HG03045 (cell line): ENCODE measurements at regions not wholly inside any gene's neighbourhood (a gene's known extent, or its start where the extent isn't known, plus 50 kb on each side); places are given as distances from the start of the nearest gene placed in this dataset.
"Not testable (repeated sequence)": the region's sequence is repeated elsewhere in the genome, so short reads cannot be mapped to it uniquely, and the experiment has no call there.

ENCODE experiments used
- ATAC-seq: cut with Tn5 transposase; IDR thresholded peaks from one replicate; pipeline ENCODE4 v1.9.1; 2021; ENCODE audit warnings: mild to moderate bottlenecking, moderate library complexity; ENCODE audit not compliant: unreplicated experiment

DNA sequence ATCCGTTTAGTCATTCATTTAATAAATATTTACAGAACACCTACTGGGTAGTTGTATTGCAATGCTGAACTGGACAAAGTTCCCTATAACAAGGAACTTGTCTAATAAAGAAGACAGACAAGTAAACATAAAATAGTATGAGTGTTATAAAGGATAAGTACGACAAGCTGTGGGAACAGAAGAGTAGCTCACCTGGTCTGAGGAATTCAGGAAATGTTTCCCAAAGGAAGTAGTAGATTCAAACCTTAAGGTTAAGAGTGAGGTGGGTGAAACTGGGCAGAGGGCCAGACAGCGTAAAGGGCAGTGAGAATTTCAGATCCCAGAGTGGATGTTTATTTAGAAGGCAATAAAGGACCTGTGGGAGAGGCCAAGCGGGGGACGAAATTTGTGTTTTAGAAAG lies 72.3 kb upstream of the CD2AP start:
- ATAC-seq, result no peak

DNA sequence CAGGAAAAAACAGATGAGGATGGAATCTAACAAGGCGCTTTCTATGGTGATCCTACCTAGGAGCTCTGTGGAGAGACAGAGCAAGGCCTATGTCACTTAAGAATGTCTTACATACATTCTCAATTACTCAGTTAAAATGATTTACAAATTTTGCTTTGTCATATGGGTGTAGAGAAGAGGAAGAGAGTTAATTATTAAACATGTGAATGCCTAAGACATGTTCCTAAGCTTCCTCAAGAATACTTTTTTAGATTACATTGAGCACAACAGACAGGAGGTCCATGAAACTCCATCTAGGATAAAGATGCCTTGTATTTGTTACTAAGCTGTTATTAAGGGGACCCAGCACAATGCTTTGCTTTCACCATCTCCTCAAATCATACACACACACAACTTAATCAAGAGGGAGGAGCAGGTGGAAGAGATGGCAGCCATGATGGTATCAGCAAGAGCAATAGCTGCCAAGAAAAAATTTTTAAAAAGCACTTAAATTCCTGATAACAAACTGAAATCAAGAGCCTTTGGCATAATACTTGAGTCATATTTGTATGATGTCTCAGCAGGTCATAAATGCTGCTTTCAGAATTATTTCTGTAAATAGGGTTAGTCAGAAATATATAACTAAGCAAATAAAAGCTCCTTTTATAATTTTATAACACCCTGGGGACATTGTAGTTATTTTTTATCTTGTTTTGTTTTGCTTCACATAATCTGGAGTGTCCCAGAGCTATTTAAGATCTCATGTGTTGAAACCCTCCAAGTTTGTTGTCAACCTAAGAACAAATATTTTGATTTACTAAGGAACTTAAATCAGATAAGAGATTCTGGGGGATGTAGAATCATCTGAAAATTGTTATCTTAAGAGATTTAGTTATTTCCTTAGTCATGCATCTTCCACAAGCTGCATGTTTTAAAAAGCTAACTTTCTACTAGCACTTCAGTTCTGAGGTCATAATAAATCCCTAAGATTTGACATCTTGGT lies 70.0 kb upstream of the CD2AP start:
- ATAC-seq, result no peak

DNA sequence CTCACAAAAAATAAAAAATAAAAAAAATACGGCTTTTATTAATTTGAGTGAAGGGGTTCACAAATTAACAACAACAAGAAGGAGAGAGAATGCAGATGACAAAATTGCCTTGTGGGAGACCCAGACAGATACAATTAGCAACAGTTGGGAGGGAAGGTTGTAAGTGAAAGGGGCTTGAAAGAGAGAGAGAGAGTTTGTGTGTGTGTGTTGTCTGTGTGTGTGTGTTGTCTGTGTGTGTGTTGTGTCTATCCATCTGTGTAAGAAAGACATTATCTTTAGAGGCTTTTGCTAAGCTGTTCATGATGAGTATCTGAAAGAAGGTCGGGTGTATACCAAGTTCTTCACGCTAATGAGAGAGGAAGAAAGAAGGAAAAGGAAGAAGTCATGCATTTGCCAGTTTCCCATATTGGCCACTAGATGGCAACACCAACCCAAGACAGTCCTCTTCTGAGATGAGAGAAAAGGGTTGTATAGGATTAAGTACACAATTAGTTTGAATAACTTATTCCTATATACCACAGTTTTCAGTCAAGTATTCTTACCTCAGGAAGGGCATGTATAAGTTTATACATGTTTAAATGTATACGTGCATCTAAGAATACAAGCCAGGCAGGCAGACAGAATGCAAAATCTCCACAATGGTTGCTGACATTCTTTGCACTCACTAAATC lies 63.7 kb upstream of the CD2AP start:
- ATAC-seq, result peak; percentile 76

DNA sequence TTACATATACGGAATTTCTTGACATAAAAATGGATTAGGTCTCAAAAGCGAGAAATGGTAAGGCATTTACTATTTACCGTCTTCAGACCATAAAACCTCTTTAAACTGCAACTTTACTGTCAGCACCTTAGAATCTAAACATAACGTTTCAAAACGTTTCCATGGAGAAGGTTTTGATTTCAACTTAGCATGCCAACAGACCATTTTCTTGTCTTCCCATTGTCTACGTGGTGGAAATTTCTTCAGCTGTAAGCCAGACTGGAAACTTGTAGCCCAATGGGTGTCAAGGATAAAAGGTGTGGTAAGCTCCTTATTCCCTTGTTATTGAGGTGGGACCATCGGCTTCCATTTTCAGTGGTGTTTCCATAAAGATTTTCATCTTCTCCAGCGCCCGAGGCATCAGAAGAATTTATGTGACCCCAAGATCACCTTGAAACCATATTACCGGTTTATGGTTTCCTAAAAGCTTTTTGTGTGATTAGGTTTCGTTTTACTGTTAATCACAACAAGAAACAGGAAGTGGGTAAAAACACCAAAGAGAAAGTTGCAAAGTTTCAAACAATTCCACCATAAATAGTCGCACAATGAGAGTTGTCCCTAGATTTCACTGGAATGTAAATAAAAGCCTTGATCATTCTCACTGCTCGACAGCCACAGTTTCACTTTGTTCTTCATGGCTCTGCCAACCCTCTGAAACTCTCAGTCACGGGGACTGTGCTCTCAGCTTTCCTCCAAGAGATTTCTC lies 63.0 kb upstream of the CD2AP start:
- ATAC-seq, result peak; percentile 50

DNA sequence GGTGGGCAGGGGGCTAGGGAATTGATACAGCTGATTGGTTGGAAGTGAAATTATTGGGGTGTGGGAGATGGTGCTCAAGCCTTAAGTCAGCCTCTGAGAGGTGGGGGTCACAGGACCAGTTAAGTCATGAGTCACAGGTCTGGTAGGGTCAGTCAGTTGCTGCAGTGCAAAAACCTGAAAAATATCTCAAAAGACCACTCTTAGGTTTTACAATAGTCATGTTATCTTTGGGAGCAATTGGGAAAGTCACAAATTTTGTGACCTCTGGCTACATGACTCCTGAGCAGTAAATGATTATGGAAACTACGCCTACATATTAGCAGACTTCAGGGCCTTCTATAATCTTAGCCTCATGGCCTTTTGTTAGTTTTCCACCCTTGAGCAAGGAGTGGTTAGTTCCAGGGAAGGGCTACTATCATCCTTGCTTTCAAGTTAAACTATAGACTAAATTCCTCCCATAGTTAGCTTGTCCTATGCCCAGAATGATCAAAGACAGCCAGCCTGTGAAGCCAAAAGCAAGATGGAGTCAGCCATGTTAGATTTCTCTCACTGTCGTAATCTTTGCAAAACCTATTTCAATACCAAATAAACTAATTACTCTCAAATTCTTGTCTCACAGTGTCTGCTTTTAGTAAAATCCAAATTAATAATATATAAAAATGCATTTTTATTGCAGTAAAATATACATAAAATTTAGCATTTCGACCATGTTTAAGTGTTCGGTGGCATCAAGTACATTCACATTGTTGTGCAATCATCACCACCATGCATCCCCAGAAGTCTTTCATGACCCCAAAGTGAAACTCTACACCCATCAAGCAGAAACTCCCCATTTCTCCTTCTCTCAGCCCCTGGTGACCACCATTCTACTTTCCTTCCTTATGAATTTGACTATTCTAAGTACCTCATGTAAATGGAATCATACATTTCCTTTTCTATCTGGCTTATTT lies 60.9 kb upstream of the CD2AP start:
- ATAC-seq, result no peak

DNA sequence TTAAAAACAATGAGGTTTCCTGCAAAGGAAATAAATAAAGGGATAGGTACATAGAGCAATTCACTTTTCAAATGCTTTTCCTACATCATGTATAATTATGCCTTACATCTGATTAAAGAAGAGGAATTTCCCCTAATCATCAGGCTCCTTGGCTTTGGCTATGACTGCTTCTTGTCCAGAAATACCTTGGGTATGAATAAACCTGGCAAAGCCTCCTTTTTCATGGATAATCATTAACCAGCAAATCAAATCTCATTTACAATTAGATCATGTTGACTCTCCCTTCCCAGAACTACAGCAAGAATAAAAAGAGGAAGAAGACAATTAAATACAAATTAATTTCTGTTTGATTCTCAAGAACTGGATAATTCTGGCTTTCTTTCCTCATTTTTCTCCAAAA lies 58.0 kb upstream of the CD2AP start:
- no peak for ATAC-seq

DNA sequence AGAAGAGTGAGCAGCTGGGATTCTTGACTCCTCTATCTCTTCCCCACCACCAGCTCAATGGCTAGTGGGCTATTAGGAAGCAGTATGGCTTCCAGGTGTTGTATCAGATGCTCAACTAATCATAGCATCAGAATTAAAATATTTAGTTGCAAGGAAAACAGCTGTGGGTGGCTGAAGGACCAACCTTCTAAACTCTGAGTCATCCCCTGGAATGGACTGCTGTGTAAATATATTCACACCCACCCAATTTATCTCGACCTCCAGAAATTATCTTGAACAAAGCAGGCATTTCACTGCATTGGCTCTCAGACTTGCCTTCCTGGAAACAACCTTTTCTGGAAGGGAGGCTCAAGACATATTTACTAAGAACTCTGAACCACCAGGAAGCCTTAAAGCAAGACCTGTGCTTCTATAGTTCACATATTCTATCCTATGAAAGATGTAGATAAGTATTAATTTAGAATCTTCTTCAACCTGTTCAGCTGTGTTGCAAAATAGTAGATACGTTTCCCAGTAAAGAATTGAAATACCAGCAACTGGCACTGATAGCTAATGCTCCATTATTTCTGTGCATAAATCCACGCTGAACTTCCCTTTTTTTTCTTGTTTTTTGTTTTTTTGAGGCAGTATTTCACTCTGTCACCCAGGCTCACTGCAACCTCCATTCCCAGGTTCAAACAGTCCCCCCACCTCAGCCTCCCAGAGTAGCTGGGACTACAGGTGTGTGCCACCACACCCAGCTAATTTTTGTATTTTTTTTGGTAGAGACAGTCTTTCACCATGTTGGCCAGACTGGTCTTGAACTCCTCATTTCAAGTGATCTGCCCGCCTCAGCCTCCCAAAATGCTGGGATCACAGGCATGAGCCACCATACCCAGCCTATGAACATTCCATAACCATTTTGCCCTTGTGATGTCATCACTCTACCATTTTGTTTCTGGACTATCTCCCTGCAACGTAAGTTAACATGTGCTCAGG lies 56.9 kb upstream of the CD2AP start:
- no peak for ATAC-seq

DNA sequence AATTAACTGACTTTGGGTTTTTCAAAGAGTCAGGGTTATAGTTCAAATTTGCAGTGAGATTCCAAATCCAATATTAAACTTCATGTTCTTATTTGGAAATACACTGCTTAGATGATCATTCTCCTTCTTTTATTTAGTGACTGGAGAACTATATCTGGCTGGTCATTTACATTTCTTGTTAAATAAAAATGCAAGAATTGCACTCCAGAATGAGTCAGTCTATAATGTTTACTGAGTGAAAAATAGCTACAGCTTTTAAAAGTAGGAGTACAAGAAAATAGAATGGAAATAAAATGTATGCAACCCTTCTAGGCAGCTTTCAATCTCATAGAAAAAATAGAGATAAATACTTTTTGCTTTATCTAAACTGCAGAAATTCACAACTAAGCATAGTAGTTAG lies 54.5 kb upstream of the CD2AP start:
- no peak for ATAC-seq

DNA sequence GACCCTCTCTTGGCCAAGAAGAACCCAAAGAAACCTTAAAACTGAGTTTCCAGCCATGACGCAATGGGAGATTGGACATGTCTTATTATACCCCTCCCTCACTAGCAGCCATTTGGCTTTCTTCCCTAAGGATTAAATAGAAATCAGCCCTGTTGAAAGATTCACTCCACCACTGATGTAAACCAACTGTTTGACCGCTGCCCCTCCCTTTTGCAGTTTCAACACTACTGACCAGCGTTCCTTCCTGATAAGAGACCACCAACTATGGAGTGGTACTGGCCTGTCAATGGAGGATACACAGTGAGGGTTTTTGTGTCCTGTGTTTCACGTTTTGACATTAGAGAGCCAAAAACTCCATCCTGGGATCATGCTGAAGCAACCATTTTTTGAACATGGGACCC lies 53.2 kb upstream of the CD2AP start:
- ATAC-seq, result no peak

DNA sequence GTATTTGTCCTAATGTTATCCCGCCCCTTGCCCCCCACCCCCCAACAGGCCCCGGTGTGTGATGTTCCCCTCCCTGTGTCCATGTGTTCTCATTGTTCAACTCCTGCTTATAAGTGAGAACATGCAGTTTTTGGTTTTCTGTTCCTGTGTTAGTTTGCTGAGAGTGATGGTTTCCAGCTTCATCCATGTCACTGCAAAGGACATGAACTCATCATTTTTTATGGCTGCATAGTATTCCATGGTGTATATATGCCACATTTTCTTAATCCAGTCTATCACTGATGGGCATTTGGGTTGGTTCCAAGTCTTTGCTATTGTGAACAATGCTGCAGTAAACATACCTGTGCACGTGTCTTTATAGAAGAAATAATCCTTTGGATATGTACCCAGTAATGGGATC lies 51.9 kb upstream of the CD2AP start:
- not testable (repeated sequence) for ATAC-seq

DNA sequence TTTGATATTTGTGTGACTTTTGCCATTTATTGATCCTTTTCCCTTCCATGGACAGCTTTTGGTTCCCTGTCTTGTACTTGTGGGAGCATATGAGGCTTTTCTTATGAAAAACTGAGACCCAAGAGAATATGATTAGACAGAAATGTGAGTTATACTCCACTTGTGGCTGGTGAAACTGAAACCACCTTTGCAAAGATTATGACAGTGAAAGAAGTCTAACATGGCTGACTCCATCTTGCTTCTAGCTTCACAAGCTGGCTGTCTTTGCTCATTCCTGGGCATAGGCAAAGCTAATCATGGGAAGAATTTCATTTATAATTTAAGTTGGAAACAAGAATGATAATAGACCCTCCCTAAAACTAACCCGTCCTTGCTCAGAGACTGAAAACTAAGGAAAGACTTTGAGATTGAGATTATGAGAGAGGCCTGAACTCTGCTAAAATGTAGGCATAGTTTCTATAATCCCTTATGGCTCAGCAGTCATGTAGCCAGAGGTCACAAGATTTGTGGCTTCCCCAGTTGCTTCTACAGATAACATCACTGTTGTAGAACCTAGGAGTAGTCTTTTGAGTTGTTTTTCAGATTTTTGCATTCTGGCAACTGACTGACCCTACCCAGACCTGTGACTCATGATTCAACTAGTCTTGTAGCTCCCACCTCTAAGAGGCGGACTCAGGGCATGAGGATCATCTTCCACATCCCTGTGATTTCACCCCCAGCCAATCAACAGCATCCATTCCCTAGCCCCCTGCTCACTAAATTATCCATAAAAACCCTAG lies 50.9 kb upstream of the CD2AP start:
- ATAC-seq, result no peak

DNA sequence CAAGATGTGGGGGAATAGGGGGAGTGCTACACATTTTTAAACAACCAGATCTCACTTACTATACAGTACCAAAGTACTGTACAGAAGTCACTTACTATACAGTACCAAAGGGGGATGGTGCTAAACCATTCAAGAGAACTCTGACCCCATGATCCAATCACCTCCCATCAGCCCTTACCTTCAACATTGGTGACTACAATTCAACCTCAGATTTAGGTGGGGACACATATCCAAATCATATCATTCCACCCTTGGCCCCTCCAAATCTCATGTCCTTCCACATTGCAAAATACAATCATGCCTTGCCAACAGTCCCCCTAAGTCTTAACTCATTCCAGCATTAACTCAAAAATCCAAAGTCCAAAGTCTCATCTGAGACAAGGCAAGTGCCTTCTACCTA lies 49.9 kb upstream of the CD2AP start:
- ATAC-seq, result no peak
